SK-N-SH treated with all-trans-retinoic acid at 6 μM for 48 hours (cell line): ENCODE measurements at regions not wholly inside any gene's neighbourhood (a gene's known extent, or its start where the extent isn't known, plus 50 kb on each side); places are given as distances from the start of the nearest gene placed in this dataset.

Experiments used
- ARNTL ChIP-seq: fragments of 450-650 bp; formaldehyde crosslinking; IDR thresholded peaks from 2 replicates; pipeline ENCODE4 v1.5.0; 2020; ENCODE audit warnings: low read depth, mild to moderate bottlenecking, moderate library complexity, borderline replicate concordance
- BACH2 ChIP-seq: fragments of 250-450 bp; sonication (Bioruptor Pico); IDR thresholded peaks from 2 replicates; pipeline ENCODE4 v1.9.0; 2021; ENCODE audit warnings: mild to moderate bottlenecking, borderline replicate concordance
- CSDC2 ChIP-seq: fragments of 250-450 bp; sonication (Bioruptor Pico); IDR thresholded peaks from 2 replicates; pipeline ENCODE4 v1.5.0; 2020; ENCODE audit warnings: mild to moderate bottlenecking, moderate library complexity
- RARB ChIP-seq: fragments of 250-450 bp; sonication (Bioruptor Pico); IDR thresholded peaks from 2 replicates; pipeline ENCODE4 v1.8.0; 2021; ENCODE audit warnings: mild to moderate bottlenecking, moderate library complexity
- ZNF565 ChIP-seq: fragments of 450-650 bp; formaldehyde crosslinking; conservative IDR thresholded peaks from 2 replicates; pipeline ENCODE4 v1.5.0; 2020; ENCODE audit warnings: low read depth, mild to moderate bottlenecking, moderate library complexity
- TF ChIP-seq, protein P1 (sequence below): fragments of 250-450 bp; sonication (Bioruptor Pico); IDR thresholded peaks from 2 replicates; pipeline ENCODE4 v1.5.0; 2020; ENCODE audit warnings: mild to moderate bottlenecking, moderate library complexity
- TF ChIP-seq, protein P2 (sequence below): fragments of 250-450 bp; sonication (Bioruptor Pico); IDR thresholded peaks from 2 replicates; pipeline ENCODE4 v1.8.0; 2020; ENCODE audit warnings: mild to moderate bottlenecking, moderate library complexity, borderline replicate concordance
- TF ChIP-seq, protein P3 (sequence below): fragments of 250-450 bp; sonication (Bioruptor Pico); IDR thresholded peaks from 2 replicates; pipeline ENCODE4 v1.5.1; 2021; ENCODE audit warnings: mild to moderate bottlenecking, moderate library complexity

DNA sequence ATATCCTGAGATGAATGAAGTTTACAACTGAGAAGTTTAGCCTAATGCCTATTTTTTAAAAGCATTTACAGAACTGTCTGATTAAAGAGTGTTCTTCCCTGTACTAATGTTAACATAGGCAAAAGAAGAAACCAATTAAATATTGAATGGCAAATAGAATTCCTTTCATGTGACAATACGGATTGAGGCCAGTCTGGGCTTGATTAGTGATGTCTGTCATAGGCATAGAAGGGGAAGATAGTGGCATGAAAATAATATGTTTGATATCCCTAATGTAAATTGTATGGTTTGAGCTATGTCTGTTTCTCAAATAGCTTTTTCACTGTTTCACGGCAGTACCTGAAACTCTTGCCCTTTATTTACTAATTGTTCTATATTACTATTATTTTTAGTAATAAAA lies 443.1 kb upstream of the CLINT1 start:
- TF ChIP-seq, protein P1, sequence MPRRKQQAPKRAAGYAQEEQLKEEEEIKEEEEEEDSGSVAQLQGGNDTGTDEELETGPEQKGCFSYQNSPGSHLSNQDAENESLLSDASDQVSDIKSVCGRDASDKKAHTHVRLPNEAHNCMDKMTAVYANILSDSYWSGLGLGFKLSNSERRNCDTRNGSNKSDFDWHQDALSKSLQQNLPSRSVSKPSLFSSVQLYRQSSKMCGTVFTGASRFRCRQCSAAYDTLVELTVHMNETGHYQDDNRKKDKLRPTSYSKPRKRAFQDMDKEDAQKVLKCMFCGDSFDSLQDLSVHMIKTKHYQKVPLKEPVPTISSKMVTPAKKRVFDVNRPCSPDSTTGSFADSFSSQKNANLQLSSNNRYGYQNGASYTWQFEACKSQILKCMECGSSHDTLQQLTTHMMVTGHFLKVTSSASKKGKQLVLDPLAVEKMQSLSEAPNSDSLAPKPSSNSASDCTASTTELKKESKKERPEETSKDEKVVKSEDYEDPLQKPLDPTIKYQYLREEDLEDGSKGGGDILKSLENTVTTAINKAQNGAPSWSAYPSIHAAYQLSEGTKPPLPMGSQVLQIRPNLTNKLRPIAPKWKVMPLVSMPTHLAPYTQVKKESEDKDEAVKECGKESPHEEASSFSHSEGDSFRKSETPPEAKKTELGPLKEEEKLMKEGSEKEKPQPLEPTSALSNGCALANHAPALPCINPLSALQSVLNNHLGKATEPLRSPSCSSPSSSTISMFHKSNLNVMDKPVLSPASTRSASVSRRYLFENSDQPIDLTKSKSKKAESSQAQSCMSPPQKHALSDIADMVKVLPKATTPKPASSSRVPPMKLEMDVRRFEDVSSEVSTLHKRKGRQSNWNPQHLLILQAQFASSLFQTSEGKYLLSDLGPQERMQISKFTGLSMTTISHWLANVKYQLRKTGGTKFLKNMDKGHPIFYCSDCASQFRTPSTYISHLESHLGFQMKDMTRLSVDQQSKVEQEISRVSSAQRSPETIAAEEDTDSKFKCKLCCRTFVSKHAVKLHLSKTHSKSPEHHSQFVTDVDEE (CRISPR knock-in tag) = no peak
- TF ChIP-seq, protein P2, sequence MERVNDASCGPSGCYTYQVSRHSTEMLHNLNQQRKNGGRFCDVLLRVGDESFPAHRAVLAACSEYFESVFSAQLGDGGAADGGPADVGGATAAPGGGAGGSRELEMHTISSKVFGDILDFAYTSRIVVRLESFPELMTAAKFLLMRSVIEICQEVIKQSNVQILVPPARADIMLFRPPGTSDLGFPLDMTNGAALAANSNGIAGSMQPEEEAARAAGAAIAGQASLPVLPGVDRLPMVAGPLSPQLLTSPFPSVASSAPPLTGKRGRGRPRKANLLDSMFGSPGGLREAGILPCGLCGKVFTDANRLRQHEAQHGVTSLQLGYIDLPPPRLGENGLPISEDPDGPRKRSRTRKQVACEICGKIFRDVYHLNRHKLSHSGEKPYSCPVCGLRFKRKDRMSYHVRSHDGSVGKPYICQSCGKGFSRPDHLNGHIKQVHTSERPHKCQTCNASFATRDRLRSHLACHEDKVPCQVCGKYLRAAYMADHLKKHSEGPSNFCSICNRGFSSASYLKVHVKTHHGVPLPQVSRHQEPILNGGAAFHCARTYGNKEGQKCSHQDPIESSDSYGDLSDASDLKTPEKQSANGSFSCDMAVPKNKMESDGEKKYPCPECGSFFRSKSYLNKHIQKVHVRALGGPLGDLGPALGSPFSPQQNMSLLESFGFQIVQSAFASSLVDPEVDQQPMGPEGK = no peak
- TF ChIP-seq ZNF565 = no peak
- TF ChIP-seq, protein P3, sequence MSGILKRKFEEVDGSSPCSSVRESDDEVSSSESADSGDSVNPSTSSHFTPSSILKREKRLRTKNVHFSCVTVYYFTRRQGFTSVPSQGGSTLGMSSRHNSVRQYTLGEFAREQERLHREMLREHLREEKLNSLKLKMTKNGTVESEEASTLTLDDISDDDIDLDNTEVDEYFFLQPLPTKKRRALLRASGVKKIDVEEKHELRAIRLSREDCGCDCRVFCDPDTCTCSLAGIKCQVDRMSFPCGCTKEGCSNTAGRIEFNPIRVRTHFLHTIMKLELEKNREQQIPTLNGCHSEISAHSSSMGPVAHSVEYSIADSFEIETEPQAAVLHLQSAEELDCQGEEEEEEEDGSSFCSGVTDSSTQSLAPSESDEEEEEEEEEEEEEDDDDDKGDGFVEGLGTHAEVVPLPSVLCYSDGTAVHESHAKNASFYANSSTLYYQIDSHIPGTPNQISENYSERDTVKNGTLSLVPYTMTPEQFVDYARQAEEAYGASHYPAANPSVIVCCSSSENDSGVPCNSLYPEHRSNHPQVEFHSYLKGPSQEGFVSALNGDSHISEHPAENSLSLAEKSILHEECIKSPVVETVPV = no peak
- no peak for TF ChIP-seq ARNTL
- no peak for TF ChIP-seq CSDC2 (CRISPR knock-in tag)
- TF ChIP-seq RARB (CRISPR knock-in tag) = no peak
- TF ChIP-seq BACH2 (CRISPR knock-in tag) = no peak
